ENCODE measurements at regions not wholly inside any gene's neighbourhood (a gene's known extent, or its start where the extent isn't known, plus 50 kb on each side); places are given as distances from the start of the nearest gene placed in this dataset.
"Not testable (repeated sequence)": the region's sequence is repeated elsewhere in the genome, so short reads cannot be mapped to it uniquely, and the experiment has no call there.

GRCh38 chr2:39581866-39582265 lies 83.9 kb upstream of the TMEM178A start:
- TF ChIP-seq CTCF (IDR thresholded peaks at IDR 0.05; ENCODE audit: extremely low read depth, missing control alignments) = no peak
- DNase-seq (ENCODE audit: low spot score) = no peak

- no peak for DNase-seq (ENCODE audit: low spot score)
- no peak for TF ChIP-seq CTCF (IDR thresholded peaks at IDR 0.05; ENCODE audit: extremely low read depth, missing control alignments)
These were observed 82.5 kb upstream of the TMEM178A start for GRCh38 chr2:39583213-39583612.

DNA sequence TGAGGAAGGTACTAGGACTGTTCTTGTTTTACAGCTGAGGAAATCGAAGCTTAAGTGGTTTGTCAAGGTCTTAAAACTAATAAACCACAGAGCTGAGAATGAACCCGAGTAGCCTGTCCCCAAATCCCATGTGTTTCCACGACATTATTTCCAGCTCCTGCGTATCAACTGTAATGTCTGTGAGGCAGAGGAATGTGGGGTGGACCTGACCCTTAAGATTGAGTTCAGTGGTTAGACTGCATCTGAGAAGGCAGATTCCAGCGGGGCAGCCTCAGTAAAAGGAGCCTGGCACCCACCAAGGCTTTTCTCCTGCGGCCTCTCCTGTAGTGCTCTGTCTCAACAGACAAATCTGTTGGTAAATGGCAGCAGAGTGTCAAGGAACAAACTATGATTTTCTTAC lies 81.9 kb upstream of the TMEM178A start:
- no peak for DNase-seq (ENCODE audit: low spot score)
- no peak for TF ChIP-seq CTCF (IDR thresholded peaks at IDR 0.05; ENCODE audit: extremely low read depth, missing control alignments)

- no peak for DNase-seq (ENCODE audit: low spot score)
- TF ChIP-seq CTCF (IDR thresholded peaks at IDR 0.05; ENCODE audit: extremely low read depth, missing control alignments) = no peak
These were observed 81.3 kb upstream of the TMEM178A start for GRCh38 chr2:39584283-39584965.

GRCh38 chr2:39585531-39585930 lies 80.2 kb upstream of the TMEM178A start:
- not testable (repeated sequence) for DNase-seq (ENCODE audit: low spot score)

- no peak for TF ChIP-seq CTCF (IDR thresholded peaks at IDR 0.05; ENCODE audit: extremely low read depth, missing control alignments)
- DNase-seq (ENCODE audit: low spot score) = no peak
These were observed 78.5 kb upstream of the TMEM178A start for GRCh38 chr2:39587168-39587567.

GRCh38 chr2:39587641-39588040 lies 78.1 kb upstream of the TMEM178A start:
- no peak for DNase-seq (ENCODE audit: low spot score)
- TF ChIP-seq CTCF (IDR thresholded peaks at IDR 0.05; ENCODE audit: extremely low read depth, missing control alignments) = no peak
